Cerebellar cortex (tissue), 1 donor: ENCODE measurements at regions not wholly inside any gene's neighbourhood (a gene's known extent, or its start where the extent isn't known, plus 50 kb on each side); places are given as distances from the start of the nearest gene placed in this dataset.
"Not testable (repeated sequence)": the region's sequence is repeated elsewhere in the genome, so short reads cannot be mapped to it uniquely, and the experiment has no call there.

ENCODE experiments used
- DNase-seq: peaks from one replicate; pipeline ENCODE4 v3.0.0-alpha.2; 2015; ENCODE audit warnings: low spot score

DNA sequence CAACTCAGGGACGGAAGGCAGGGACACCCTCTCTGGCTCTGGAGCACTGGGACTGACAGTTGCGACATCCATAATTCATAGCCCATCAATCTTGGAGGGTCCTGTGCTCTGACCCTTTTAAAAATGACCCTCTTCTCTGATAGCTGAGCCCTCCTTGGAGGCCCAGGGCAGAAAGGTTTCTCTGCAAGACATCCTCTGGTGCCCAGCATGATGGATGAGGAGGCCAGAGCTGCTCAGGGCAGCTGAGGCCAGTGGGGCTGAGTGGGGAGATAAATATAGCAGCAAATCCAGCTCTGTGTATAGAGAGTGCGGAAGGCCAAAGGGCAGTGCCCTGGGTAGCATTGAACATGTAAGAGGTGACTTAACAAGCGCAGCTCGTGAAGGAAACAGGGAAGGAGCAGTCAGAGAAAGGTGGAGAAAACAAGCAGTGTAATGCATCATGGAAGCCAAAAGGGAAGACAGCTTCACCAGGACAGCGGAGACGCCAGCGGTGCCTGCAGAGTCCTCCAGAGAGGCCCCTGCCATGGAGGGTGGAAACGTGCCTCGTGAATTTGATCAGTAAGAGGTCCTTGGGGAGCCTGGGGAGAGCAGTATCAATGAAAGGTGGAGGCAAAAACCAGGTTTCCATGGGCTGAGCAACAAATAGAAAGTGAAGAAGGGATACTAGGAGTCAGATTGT, 50.4 kb upstream of the FMOD start:
- no peak for DNase-seq

DNA sequence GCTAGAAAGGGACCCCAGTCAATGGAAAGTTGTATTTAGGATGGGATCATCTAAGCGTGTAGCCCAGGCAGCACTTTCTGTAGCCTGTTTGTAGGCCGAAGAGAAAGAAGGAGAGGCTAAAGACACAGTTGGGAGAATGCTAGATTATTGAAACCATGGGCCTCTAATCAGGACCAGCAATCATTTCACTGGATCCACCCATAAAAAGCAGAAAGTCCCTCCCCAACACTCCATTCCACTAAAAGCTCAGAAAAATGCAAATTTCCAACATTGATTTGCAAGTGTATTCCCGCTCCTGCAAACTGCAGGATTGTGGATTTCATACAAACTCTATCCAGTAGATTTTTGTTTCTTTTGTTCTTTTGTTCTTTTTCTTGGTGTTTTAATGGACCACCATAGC, 51.2 kb upstream of the FMOD start:
- no peak for DNase-seq

DNA sequence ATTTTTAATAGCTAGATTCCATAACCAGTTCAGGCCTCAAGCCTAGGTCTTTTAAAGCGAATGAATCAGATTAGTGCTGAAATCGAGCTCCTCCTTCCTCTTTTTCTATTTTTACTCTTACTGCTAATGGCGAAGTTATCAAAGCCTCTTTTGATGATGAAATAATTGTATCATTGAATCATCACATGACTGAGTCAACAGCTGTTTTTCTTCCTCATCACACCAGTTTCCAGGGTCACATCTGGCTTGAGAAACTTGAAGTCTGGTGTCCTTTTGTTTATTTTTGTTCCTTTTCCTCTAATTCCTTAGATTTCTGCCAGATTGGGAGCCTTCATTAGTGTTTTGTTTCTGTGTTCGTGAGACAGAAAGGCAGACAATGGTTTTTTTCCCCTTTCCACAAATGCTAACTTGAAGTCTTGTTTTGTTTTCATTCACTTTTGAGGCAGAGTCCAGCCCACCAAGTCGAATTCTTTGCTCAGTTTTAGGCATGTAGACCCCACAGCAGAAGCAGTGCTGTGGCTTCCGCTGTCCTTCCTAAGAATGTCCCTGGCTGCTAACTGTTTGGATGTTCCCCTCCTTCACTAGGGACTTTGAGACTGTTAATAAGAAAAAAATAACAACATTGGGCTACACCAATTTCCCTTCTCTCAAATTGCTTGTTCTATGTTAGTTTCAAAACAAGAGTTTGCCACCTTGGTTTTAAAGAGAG, 51.9 kb upstream of the FMOD start:
- no peak for DNase-seq

DNA sequence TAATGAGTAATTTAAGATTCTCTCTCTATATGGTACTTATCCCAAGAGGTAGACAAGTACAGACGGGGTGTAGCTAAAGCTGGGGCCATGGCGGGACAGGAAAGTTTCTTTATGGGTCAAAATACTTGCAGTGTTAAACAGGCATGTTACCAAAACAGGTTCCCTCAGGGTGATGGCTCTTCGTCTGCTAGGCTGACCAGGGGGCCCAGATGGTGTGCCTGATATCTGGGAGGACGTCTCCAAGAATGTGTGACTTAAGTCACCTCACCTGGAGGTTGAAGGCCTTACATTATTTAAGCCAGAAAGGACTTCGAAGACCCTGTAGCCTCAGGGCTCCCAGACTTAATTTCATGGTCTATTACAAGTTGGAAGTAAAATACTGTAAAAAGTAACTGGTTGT, 52.7 kb upstream of the FMOD start:
- no peak for DNase-seq

DNA sequence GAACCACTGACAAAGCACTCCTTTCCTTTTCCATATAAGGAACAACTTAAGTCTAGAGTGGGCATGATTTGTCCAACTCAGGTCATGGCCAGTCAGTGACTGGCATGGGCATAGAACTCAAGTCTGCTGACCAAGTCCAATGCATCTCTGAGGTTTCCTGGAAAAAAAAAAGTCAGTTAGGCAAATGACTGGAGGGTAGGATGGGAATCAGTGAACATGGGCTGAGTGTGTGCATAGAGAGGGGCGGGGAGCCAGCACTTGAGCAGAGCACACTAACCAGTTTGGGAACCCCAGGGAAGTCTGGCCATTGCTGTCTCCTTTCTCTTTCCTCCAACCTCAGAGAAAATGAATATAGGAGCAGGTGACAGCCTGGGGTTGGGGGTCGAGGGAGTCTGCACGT, 53.6 kb upstream of the FMOD start:
- no peak for DNase-seq

DNA sequence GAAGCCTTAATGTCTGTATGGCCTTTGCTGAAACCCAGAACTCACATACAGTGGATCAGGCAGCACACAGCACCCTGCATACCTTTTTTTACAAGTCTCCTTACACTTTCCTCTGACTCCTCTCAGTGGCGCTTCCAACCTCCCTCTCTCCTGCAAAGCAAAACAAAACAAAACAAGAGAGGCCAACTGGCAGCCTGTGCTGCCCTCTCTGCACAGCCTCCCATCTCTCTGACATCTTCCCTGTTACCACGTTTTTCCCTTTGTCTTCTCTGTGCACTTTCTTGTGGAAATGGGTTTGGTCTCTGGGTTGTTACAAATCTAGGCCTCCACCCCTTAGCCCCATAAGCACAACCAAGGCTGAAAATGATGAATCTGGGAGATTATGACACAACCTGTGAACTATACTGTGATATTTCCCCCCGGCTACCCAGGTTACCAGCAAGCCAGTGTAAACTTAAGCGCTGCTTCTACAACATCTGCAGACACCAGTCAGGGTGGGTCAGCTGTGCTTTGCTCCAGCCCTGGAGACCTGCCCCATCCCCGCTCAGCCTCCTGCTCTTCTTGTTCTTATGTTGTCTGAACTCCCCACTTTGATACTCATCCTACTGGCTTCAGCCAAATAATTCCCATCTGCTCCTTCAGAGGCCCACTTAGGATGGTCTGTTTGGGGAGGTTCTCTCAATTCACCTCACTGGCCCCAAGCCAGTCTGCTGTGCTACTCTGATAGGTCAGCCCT, 54.9 kb upstream of the FMOD start:
- DNase-seq = no peak

DNA sequence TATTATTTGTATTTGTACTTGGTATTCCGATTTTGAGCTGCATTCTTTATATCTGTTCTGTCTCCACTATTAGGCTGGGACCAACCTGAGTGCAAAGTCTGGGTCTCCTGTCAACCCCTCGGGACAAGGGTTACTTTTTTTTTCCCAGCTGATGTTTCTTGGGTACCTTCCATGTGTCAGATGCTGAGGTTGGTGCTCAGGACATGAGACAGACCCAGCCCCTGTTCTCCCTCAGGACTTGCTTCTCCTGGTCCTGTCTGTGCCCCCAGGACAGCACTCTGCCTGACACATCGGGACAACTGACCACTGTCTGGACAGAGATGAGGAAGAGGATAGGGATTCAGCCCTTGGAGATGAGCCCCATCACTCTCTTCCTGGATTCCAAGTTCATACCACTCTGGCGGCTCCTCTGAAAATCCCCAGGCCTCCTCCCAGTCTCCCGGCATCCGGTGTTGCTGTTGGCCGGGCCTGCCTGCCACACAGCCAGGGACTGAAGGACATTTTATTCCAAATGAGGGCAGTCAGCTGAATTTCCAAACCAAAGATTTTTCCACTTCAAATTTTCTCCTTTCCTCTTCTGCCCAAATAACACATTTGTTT, 55.6 kb upstream of the FMOD start:
- no peak for DNase-seq

DNA sequence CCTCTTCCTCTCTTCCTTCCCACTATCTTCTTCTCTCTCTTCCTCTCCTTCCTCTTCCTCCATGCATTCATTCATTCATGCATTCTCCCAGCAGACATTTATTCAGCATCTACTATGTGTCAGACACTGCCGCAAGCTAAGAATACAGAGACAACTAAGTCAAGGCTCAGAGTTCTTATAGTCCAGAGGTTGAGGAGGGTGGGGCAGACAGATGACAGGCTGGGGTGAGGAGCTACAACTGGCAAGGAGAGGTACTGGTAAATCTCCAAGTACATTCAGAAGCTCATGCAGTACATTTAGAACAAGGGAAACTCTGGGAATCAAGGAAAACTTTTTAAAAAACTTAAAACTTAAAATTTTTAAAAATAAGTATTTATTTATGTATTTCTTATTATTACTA, 56.4 kb upstream of the FMOD start:
- no peak for DNase-seq

DNA sequence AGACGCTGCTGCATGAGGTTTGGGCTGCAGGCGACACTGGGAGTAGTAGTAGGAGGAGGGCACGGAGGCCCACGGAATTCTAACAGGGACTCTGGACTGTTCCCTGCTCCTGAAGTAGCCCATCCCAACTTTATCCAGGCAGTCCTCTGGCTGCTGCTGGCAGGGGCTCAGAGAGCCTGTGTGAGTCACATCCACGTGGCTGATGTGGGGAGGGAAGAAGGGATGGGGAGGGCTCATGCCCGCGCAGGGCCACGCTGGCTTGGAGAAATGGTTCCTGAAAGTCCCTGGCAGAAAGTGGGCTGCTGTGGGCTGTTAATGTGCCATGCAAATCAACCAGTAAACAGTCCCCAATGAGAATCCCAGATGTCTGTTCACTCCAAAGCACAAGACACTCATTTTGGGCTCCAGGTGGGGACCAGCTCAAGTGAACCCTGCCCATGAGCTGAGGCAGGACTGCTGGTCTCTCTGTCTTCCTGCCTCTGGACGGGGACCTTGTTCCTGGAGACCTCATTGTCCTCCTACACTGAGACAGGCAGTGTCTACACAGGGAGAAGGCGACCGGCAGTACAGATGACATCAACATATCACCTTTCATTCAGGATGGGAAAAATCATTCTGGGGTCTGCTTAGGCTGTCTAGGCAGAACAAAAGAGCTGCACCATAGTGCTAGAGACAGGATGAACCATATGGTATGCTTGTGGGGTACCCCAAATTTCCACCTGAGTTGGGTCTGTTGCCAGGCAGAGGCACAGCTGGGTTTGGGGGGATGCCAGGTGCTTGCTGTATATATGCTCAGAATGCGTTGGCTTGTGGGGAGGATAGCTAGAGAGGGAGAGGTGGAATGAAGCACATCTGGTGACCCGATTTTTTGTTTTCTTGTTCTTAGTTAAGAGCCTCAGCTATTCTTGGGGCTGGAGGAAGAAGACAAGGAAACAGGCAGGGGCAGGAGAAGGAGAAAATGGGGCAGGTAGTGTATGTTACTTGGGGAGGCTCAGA, 57.9 kb upstream of the FMOD start:
- DNase-seq = peak; percentile 13

DNA sequence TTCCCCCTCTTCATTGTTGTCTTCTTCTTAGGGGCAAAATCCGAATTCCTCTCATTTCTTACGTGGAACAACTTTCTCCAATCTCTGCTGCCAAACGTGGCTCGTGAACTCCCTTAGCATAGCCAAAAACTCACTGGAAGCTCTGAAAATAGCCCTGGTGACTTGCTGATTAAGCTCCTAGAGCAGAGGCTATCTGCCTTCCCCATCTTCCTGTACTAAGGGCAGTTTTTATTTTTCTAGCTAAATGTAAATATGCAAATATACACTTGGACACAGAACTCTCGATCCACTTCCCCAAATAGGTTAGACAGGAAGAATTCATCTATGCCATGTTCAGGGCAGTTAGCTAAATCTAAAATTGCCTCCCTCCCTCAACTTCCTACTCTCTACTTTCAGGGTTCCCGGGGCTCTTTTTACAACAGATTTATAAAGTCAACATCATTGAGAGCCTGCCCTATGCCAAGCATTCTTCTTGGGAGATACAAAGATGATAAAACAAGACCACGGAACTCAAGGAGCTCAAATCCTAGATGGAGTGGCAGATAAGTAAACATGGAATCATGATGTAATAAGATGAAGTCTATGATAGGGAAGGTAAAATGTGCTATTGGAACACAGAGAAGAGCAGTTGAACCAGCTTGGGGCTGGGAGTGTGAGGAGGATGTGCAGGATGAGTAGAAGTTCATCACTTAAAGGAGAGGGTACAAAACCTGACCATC, 59.4 kb upstream of the FMOD start:
- no peak for DNase-seq

DNA sequence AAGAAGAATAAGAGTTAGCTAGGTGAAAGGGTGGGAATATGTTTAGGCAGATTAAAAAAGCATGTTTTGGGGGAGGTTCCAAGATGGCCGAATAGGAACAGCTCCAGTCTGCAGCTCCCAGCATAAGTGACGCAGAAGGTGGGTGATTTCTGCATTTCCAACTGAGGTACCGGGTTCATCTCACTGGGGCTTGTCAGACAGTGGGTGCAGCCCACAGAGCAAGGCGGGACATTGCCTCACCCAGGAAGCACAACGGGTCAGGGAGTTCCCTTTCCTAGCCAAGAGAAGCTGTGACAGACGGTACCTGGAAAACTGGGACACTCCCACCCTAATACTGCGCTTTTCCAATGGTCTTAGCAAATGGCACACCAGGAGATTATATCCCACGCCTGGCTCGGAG, 60.5 kb upstream of the FMOD start:
- not testable (repeated sequence) for DNase-seq

DNA sequence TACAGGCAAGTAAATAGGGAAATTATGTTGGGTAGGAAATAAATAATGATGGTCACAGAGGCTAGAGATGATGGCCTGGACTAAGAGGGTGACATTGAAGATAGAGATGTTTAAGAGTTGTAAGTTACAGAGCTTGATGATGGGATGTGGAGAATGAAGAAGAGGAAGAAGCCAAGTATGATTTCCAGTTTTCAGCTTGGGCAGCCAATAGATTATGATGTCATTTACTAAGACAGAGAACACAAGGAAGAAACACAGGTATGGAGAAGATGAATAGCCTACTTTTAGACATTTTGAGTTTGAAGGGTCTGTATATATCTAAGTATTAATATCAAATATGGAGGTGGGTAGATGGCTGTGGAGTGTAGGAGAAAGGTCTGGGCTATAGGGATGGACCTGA, 56.0 kb upstream of the PRELP start:
- DNase-seq = no peak

DNA sequence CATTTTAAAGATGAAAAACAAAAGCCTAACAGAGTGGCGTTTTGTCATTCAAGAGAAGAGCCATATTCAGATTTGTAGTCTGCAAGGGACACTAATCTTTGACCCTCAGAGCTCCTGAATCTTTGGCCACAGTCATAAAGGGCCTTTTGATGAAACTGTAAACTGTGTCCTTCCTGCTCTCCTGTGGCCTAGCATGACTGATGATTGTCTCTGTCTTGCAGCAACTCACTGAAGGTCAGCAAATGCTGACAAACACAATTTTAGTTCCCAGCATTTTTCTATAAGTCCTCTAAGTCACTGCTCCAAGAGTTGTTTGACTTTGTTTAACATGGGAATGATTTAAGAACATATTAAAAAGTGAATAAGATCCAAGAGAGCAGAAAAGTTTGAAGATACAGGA, 55.3 kb upstream of the PRELP start:
- DNase-seq = no peak

DNA sequence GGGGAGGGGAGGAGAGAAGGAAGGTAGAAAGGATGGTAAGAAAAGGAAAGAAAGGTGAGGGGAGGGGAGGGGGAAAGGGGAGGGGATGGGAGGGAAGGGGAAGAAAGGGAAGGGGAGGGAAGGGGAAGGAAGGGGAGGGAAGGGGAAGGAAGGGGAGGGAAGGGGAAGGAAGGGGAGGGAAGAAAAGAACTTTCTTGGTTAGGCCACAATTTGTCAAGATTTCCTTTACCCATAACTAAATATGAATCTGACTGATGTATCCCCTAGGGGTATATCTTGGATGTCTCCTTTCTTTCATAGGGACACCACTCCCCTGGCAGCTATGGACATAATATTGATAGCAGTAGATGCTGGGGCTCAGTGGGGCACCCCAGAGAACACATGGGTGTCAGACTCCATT, 54.4 kb upstream of the PRELP start:
- DNase-seq = no peak

DNA sequence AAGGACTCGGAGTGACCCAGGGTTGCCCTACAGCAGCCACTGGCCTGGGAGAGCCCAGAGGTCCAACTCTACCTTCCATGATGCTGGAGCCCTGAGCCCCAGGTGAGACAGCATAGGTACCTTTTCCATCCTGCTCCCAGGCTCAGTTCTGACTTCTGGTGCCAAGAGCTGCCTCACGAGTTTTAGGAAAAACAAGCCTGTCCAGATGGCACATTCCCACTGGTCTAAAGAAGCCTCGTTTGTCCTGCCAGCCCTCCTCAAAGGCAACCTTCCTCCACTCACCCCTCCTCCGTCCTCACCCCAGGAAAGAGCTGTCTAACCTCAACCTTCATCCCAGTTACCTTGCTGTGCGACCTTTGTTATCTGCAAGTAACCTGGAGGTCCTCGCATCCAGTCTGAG, 53.5 kb upstream of the PRELP start:
- DNase-seq = peak; percentile 48

DNA sequence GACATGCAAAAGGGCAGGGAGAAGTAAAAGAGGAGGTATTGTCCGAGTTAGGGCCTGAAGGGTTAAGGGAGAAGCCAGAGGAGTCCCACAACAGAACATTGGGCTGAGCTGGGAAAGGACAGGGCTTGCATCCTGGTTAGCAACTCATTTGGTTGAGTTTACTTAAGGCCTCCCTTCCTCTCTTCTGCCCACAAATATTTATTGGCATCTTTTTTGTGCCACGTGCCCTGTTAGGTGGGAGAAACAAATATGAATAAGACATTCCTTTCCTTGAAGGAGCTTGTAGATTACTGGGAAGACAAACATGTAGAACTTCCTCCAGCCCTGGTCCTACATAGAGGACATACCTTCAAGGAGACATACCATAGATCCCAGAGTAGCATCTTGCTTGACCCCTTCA, 53.0 kb upstream of the PRELP start:
- no peak for DNase-seq

DNA sequence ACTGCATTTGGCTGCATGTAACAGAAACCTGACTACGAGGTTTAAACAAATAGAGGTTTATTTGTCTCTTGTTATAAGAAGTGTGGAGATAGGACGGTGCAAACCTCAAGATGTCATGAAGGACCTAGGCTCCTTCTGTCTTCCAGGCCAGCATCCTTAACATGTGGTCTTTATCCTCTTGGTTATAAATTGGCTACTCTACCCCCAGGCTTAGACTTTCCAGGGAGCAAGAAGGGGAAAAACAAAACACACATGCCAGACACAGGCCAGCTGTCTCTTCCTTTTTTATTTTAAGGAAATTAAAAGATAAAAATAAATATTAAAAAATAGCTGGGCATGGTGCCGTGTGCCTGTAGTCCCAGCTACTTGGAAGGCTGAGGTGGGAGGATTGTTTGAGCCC, 51.3 kb upstream of the PRELP start:
- no peak for DNase-seq

DNA sequence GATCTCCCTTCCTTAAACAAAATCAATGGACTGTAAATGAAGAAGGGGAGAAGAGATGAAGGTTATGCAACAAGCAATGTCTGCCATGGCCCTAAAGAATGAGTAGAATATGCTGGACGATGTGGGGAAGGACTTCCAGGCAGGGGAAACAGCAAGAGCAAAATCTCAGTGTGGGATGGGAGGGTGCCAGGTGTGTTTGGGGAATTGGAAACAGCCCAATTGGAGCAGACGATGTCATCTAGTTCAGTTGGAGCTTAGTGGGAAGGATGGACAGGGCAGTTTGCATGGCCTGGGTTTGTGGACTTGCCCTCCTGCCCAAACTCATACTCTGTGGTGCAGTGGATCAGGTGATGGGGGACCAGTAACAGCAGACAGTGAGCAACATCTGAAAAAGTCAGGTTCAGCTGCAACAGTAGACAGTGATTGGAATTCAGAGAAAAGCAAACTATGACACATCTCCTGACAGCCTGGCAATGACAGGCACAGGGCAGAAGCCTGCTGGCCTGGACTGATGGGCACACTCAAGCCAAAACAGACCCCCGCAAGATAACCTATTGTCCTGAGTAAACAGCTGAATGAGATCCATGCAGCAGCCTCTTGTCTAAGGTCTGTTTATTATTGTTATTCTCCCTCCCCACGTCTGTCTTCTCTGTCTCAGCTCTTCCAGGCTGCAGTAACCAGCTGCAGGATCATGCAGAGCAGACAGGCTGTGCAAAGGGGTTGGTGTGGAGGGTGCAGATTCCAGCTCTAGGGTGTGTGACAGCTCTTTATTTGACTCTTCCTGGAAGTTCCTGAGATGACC, 50.5 kb upstream of the PRELP start:
- peak; percentile 50 for DNase-seq

DNA sequence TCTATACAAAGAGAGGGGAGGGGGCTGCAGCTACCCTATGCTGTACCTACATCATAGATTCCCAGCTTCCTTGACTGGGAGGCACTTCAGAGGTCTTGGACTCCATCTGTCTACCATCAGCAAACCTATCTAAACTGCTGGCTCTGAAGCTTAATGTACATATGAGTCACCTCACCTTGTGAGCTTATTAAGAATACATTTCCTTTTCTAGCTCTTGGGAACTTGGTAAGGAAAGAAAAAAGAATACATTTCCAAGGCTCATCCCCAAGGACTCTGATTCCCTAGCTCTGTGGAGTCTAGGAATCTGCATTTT, 50.0 kb upstream of the PRELP start:
- DNase-seq = no peak
